K562 (cell line): ENCODE measurements at regions not wholly inside any gene's neighbourhood (a gene's known extent, or its start where the extent isn't known, plus 50 kb on each side); places are given as distances from the start of the nearest gene placed in this dataset.

Experiments
- ATAC-seq: fragments of 200-7000 bp; cut with Tn5 transposase; 3 replicates; pipeline ENCODE4 v1.9.1; 2020; ENCODE audit warnings: moderate library complexity
- BruUV-seq: library from RNA; stranded (reverse); fragments of 400-500 nt; replicated peaks from 2 replicates; lab custom pipeline; 2021; lab: Mats Ljungman, UMichigan
- CTCF ChIA-PET: fragments of 300-600 bp; formaldehyde crosslinking; extraction: SDS; loops from one replicate; lab custom pipeline; 2021; ENCODE audit warnings: low intra/inter-chr PET ratio; lab: Yijun Ruan, JAX
- POLR2A ChIA-PET: fragments of 300-600, 350-650 bp; sonication (Branson Sonifier 250); formaldehyde crosslinking; extraction: SDS; loops from one replicate; lab custom pipeline; 2021; ENCODE audit warnings: antibody characterized with exemption, inconsistent platforms; lab: Yijun Ruan, JAX
- DNase-seq, 4 experiments: peaks; one replicate each; pipeline versions ENCODE4 v3.0.0 to v3.0.0-alpha.2; 2011 to 2018; ENCODE audit warnings: low spot score in 3 of 4, mixed read lengths in 3 of 4; ENCODE audit errors: extremely low read depth in 1 of 4
- FAIRE-seq: peaks from 2 replicates; lab custom pipeline; 2011; peaks lifted over from hg19 to GRCh38; lab: Jason Lieb, UNC
- H2AFZ ChIP-seq: 2 replicates; pipeline ENCODE4 v1.6.0; 2011; ENCODE audit warnings: low read depth, low read length, control low read depth, inconsistent platforms
- H3K27ac ChIP-seq: fragments of 200-600 bp; 3 replicates; pipeline ENCODE4 v1.8.0; 2011; ENCODE audit warnings: low read depth, mild to moderate bottlenecking, control low read depth, inconsistent platforms, low read length, moderate library complexity, mixed read lengths; ENCODE audit errors: extremely low read depth
- H3K27me3 ChIP-seq, 2 experiments: fragments of 300-600 bp in 1 of 2; 2 replicates in 1 of 2; 3 replicates in 1 of 2; pipeline versions ENCODE4 v1.6.0 to v1.8.0; 2011; ENCODE audit warnings: inconsistent platforms in 2 of 2, low read length in 2 of 2, mild to moderate bottlenecking in 1 of 2, mixed read lengths in 1 of 2, moderate library complexity in 1 of 2; ENCODE audit not compliant: control insufficient read depth in 2 of 2, insufficient read depth in 2 of 2
- H3K36me3 ChIP-seq: fragments of 300-600 bp; 3 replicates; pipeline ENCODE4 v1.8.0; 2011; ENCODE audit warnings: mild to moderate bottlenecking, low read length, inconsistent platforms; ENCODE audit not compliant: control insufficient read depth, insufficient read depth
- H3K4me1 ChIP-seq, 2 experiments: fragments of 200-600 bp in 1 of 2; replicated peaks in 1 of 2; 2 replicates in 1 of 2; 3 replicates in 1 of 2; pipeline versions ENCODE4 v1.5.1 to v1.8.0; 2011; ENCODE audit warnings: inconsistent platforms in 2 of 2, low read length in 2 of 2, mild to moderate bottlenecking in 1 of 2, mixed read lengths in 1 of 2, moderate library complexity in 1 of 2; ENCODE audit not compliant: control insufficient read depth in 2 of 2, insufficient read depth in 2 of 2
- H3K4me2 ChIP-seq: 2 replicates; pipeline ENCODE4 v1.6.1; 2011; ENCODE audit warnings: low read length, control low read depth, inconsistent platforms, mixed read lengths; ENCODE audit not compliant: insufficient read depth
- H3K4me3 ChIP-seq: fragments of 200-600 bp; sonication (generic), shearing (Covaris generic); 2 replicates; pipeline ENCODE4 v1.5.1; 2016; ENCODE audit warnings: control low read depth, inconsistent platforms
- H3K79me2 ChIP-seq: fragments of 200-600 bp; 3 replicates; pipeline ENCODE4 v1.8.0; 2011; ENCODE audit warnings: low read length, inconsistent platforms; ENCODE audit not compliant: control insufficient read depth, insufficient read depth
- H3K9ac ChIP-seq, 2 experiments: 2 replicates each; pipeline versions ENCODE4 v1.6.0 to v1.6.1; 2011; ENCODE audit warnings: low read depth in 2 of 2, low read length in 2 of 2, control low read depth in 1 of 2, inconsistent platforms in 1 of 2, mild to moderate bottlenecking in 1 of 2, mixed read lengths in 1 of 2; ENCODE audit not compliant: insufficient read depth in 1 of 2
- H3K9me1 ChIP-seq: one replicate; pipeline ENCODE4 v1.6.0; 2011; ENCODE audit warnings: inconsistent platforms, mild to moderate bottlenecking, low read length, moderate library complexity; ENCODE audit not compliant: control insufficient read depth, insufficient read depth
- H3K9me3 ChIP-seq: replicated peaks from 2 replicates; pipeline ENCODE4 v1.5.1; 2011; ENCODE audit warnings: low read depth, low read length, inconsistent platforms; ENCODE audit not compliant: control insufficient read depth, insufficient read depth
- H4K20me1 ChIP-seq: replicated peaks from 2 replicates; pipeline ENCODE4 v1.6.1; 2011; ENCODE audit warnings: low read length, inconsistent platforms, mixed read lengths; ENCODE audit not compliant: control insufficient read depth, insufficient read depth
- FOXA1 ChIP-seq: fragments of 450-650 bp; IDR thresholded peaks from 2 replicates; pipeline ENCODE4 v1.6.1; 2016; ENCODE audit warnings: mild to moderate bottlenecking, borderline replicate concordance
- GTF2E2 ChIP-seq: fragments of 200-800 bp; sonication (Bioruptor generic); IDR thresholded peaks from 2 replicates; pipeline ENCODE4 v1.6.1; 2016; ENCODE audit warnings: missing genetic modification characterization, missing compliant biosample characterization
- ILK ChIP-seq: fragments of 450-650 bp; IDR thresholded peaks from 2 replicates; pipeline ENCODE4 v1.6.1; 2016; ENCODE audit warnings: missing genetic modification characterization, low read depth, mild to moderate bottlenecking, missing compliant biosample characterization, moderate library complexity, borderline replicate concordance
- KLF6 ChIP-seq: fragments of 250-450 bp; sonication (Bioruptor Pico); IDR thresholded peaks from 2 replicates; pipeline ENCODE4 v1.4.0; 2020; ENCODE audit warnings: mild to moderate bottlenecking, moderate library complexity, borderline replicate concordance
- NCOA4 ChIP-seq: fragments of 450-650 bp; IDR thresholded peaks from 2 replicates; pipeline ENCODE4 v1.6.1; 2018; ENCODE audit warnings: mild to moderate bottlenecking; ENCODE audit not compliant: partially characterized antibody
- RAD21 ChIP-seq, 2 experiments: fragments of 250-450 bp in 1 of 2; fragments of 450-650 bp in 1 of 2; sonication (Bioruptor Pico) in 1 of 2; formaldehyde crosslinking in 1 of 2; IDR thresholded peaks in 1 of 2; conservative IDR thresholded peaks in 1 of 2; 2 replicates each; pipeline versions ENCODE4 v1.4.0 to v1.8.0; 2020 to 2022; ENCODE audit warnings: mild to moderate bottlenecking in 2 of 2, moderate library complexity in 1 of 2
- TRIM28 ChIP-seq: fragments of 450-650 bp; IDR thresholded peaks from 2 replicates; pipeline ENCODE4 v1.6.1; 2017
- WHSC1 ChIP-seq: IDR thresholded peaks from one replicate; pipeline ENCODE4 v1.6.1; 2012; ENCODE audit warnings: low read length, control low read depth, inconsistent platforms
- ZBTB7A ChIP-seq: IDR thresholded peaks from 2 replicates; pipeline ENCODE4 v1.6.1; 2011; ENCODE audit warnings: low read depth, mild to moderate bottlenecking, low read length, moderate library complexity, borderline replicate concordance; ENCODE audit not compliant: control insufficient read depth
- ZNF699 ChIP-seq: fragments of 250-450 bp; sonication (Bioruptor Pico); IDR thresholded peaks from 2 replicates; pipeline ENCODE4 v1.8.0; 2021; ENCODE audit warnings: mild to moderate bottlenecking, moderate library complexity; ENCODE audit not compliant: insufficient replicate concordance
- ZSCAN32 ChIP-seq: fragments of 450-650 bp; formaldehyde crosslinking; IDR thresholded peaks from 2 replicates; pipeline ENCODE4 v1.4.0; 2020; ENCODE audit warnings: mild to moderate bottlenecking, moderate library complexity
- WGBS: fragments of 100-300 bp; shearing (Covaris generic); methylation state at CpG from one replicate; pipeline ENCODE4 v1.1.6; 2016; ENCODE audit warnings: low coverage, mixed read lengths; ENCODE audit not compliant: insufficient coverage; ENCODE audit errors: missing lambda C conversion rate; 5-methylcytosine and 5-hydroxymethylcytosine counted together
- in situ Hi-C: fragments of 300-500 bp; cut with MboI; formaldehyde crosslinking; loops from 4 replicates; pipeline ENCODE4 v1.15.0; 2018; ENCODE audit warnings: inconsistent platforms, mixed read lengths
- intact Hi-C: fragments of 100-400 bp; cut with micrococcal nuclease; formaldehyde crosslinking; loops from 2 replicates; pipeline ENCODE4 v1.14.2; 2022
- TF ChIP-seq, protein P1 (sequence below): fragments of 450-650 bp; IDR thresholded peaks from 2 replicates; pipeline ENCODE4 v1.6.1; 2018; ENCODE audit not compliant: partially characterized antibody
- TF ChIP-seq, protein P2 (sequence below): sonication (generic); formaldehyde crosslinking; IDR thresholded peaks from 2 replicates; pipeline ENCODE4 v1.8.1; 2023; ENCODE audit warnings: mild to moderate bottlenecking, missing genetic modification reagents, moderate library complexity

DNA sequence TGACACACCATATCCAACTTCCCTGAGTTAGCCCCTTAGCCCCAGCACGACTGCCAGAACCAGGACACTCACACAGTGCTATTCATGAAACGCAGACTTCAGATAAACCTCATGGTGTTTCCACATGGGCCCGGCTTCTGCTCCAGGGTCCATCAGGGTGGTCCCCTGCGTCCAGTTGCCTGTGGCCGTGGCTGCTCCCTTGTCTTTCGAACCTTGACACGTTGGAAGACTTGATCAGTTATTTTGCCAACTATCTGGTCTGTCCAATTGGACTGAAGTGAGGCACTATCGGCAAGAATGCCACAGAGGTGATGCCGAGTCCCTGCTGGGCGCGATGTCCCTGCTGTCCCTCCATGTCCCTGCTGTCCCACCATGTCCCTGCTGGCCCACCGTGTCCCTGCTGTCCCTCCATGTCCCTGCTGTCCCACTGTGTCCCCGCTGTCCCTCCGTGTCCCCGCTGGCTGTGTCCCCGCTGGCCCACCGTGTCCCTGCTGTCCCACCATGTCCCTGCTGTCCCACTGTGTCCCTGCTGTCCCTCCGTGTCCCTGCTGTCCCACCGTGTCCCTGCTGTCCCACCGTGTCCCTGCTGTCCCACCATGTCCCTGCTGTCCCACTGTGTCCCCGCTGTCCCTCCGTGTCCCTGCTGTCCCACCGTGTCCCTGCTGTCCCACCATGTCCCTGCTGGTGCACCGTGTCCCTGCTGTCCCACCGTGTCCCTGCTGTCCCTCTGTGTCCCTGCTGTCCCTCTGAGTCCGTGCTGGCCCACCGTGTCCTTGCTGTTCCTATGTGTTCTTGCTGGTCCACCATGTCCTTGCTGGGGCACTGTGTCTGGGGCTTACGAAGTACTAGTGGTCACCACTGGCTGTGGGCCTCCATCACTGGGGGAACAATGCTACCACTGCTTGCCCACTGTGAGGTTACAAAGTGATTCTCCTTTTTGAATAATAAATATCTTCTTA is 251.4 kb downstream of the DLL1 start (continued):
- TF ChIP-seq, protein P1, sequence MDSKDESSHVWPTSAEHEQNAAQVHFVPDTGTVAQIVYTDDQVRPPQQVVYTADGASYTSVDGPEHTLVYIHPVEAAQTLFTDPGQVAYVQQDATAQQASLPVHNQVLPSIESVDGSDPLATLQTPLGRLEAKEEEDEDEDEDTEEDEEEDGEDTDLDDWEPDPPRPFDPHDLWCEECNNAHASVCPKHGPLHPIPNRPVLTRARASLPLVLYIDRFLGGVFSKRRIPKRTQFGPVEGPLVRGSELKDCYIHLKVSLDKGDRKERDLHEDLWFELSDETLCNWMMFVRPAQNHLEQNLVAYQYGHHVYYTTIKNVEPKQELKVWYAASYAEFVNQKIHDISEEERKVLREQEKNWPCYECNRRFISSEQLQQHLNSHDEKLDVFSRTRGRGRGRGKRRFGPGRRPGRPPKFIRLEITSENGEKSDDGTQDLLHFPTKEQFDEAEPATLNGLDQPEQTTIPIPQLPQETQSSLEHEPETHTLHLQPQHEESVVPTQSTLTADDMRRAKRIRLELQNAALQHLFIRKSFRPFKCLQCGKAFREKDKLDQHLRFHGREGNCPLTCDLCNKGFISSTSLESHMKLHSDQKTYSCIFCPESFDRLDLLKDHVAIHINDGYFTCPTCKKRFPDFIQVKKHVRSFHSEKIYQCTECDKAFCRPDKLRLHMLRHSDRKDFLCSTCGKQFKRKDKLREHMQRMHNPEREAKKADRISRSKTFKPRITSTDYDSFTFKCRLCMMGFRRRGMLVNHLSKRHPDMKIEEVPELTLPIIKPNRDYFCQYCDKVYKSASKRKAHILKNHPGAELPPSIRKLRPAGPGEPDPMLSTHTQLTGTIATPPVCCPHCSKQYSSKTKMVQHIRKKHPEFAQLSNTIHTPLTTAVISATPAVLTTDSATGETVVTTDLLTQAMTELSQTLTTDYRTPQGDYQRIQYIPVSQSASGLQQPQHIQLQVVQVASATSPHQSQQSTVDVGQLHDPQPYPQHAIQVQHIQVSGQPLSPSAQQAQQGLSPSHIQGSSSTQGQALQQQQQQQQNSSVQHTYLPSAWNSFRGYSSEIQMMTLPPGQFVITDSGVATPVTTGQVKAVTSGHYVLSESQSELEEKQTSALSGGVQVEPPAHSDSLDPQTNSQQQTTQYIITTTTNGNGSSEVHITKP: no peak

DNA sequence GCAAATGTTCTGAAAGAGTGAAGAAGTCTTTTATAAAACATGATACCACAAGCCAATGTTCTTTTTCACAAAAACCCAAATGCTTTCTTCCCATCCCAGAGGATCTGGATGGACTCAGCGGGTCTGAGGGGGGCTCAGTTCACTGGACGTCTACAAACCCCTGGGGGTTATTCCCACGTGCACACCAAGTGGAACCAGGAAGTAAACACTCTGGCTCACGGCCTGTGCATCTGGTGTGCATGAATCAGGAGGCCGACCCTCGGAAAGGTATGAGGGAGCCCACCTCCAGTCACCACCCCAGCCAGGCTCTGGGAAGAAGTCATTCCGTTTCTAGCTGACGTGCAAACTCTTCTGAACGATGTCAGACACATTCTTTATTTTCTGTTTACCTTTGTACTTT is 252.2 kb downstream of the DLL1 start:
- no peak overlapping the region for H3K4me3 ChIP-seq
- H3K4me2 ChIP-seq: no peak overlapping the region
- intact Hi-C loops: no loop called here
- peaks cover 9% of the 10 kb centered on the region; the same call in 1 of the 2 replicates for H4K20me1 ChIP-seq
- H3K79me2 ChIP-seq: no peaks in the 10 kb centered on the region
- H3K27ac ChIP-seq: no peak overlapping the region
- in situ Hi-C loops: no loop called here
- ATAC-seq (no peak), FAIRE-seq (no peak), DNase-seq (no peak)
- no peaks in the 10 kb centered on the region for H3K9me1 ChIP-seq
- H3K9ac ChIP-seq: no peak overlapping the region
- no peak overlapping the region for H2AFZ ChIP-seq
- no TSS peak for BruUV-seq
- CTCF ChIA-PET: no interaction called here
- 0% methylated on average over 9 of the region's 9 CpGs for WGBS
- no peaks in the 10 kb centered on the region for H3K9me3 ChIP-seq
- H3K27me3 ChIP-seq: peaks cover 0 to 46% of the 10 kb centered on the region in 2 experiments; a peak in 3 of 5 replicates
- no peaks in the 10 kb centered on the region for H3K36me3 ChIP-seq
- H3K4me1 ChIP-seq: no peaks in the 10 kb centered on the region
- POLR2A ChIA-PET: no interaction called here
- TF ChIP-seq GTF2E2 (tag) (no peak), ZSCAN32 (CRISPR knock-in tag) (no peak), ILK (tag) (no peak), WHSC1 (no peak), FOXA1 (no peak), KLF6 (CRISPR knock-in tag) (no peak), NCOA4 (no peak), TRIM28 (no peak), ZBTB7A (no peak), RAD21 (CRISPR knock-in tag; conservative IDR thresholded peaks at IDR 0.05 in 1 of 2, IDR thresholded peaks at IDR 0.05 in 1 of 2) (no peak), ZNF699 (no peak)
- TF ChIP-seq, protein P2, sequence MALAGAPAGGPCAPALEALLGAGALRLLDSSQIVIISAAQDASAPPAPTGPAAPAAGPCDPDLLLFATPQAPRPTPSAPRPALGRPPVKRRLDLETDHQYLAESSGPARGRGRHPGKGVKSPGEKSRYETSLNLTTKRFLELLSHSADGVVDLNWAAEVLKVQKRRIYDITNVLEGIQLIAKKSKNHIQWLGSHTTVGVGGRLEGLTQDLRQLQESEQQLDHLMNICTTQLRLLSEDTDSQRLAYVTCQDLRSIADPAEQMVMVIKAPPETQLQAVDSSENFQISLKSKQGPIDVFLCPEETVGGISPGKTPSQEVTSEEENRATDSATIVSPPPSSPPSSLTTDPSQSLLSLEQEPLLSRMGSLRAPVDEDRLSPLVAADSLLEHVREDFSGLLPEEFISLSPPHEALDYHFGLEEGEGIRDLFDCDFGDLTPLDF: no peak
